Activated T-cell treated with anti-CD3 and anti-CD28 coated beads, Interleukin-2, amount 50 U/mL, for 72 hours (primary cell): ENCODE measurements at regions not wholly inside any gene's neighbourhood (a gene's known extent, or its start where the extent isn't known, plus 50 kb on each side); places are given as distances from the start of the nearest gene placed in this dataset.
"Not testable (repeated sequence)": the region's sequence is repeated elsewhere in the genome, so short reads cannot be mapped to it uniquely, and the experiment has no call there.

Experiments
- ATAC-seq, 2 donors: fragments of 150-1000 bp; cut with Tn5 transposase; replicated peaks in 1 of 2; 2 replicates each; pipeline ENCODE4 v1.10.0; 2021; ENCODE audit warnings: moderate library complexity in 2 of 2, mild to moderate bottlenecking in 1 of 2
- DNase-seq, 2 donors: peaks; one replicate each; pipeline ENCODE4 v3.0.0; 2021 to 2022; ENCODE audit warnings: mixed read lengths in 1 of 2
- H3K27ac Mint-ChIP-seq: one replicate; pipeline ENCODE4 v1.8.0; 2022; ENCODE audit warnings: mild to moderate bottlenecking, moderate library complexity, mixed read lengths
- H3K27me3 Mint-ChIP-seq: one replicate; pipeline ENCODE4 v1.8.0; 2022; ENCODE audit warnings: low read depth, mixed read lengths
- H3K36me3 Mint-ChIP-seq, 2 donors: one replicate each; pipeline ENCODE4 v1.8.0; 2022; ENCODE audit warnings: mixed read lengths in 2 of 2, mild to moderate bottlenecking in 1 of 2; ENCODE audit not compliant: insufficient read depth in 2 of 2
- H3K4me1 Mint-ChIP-seq: one replicate; pipeline ENCODE4 v1.8.0; 2022; ENCODE audit warnings: low read depth, mixed read lengths
- H3K4me3 Mint-ChIP-seq, 2 donors: one replicate each; pipeline ENCODE4 v1.8.0; 2022; ENCODE audit warnings: mild to moderate bottlenecking in 2 of 2, mixed read lengths in 2 of 2, moderate library complexity in 2 of 2
- H3K9me3 Mint-ChIP-seq, 2 donors: one replicate each; pipeline ENCODE4 v1.8.0; 2022; ENCODE audit warnings: mixed read lengths in 2 of 2

- H3K9me3 Mint-ChIP-seq, result peaks cover 6 to 8% of the 10 kb centered on the region in 2 donors
- H3K27ac Mint-ChIP-seq, result no peak overlapping the region
- DNase-seq (no peak), ATAC-seq (no peak)
- H3K4me1 Mint-ChIP-seq, result no peaks in the 10 kb centered on the region
- H3K36me3 Mint-ChIP-seq, result no peaks in the 10 kb centered on the region
- no peak overlapping the region for H3K4me3 Mint-ChIP-seq
- no peaks in the 10 kb centered on the region for H3K27me3 Mint-ChIP-seq
Measured at GRCh38 chr6:55943329-55943728, 67.9 kb upstream of the BMP5 start.

DNA sequence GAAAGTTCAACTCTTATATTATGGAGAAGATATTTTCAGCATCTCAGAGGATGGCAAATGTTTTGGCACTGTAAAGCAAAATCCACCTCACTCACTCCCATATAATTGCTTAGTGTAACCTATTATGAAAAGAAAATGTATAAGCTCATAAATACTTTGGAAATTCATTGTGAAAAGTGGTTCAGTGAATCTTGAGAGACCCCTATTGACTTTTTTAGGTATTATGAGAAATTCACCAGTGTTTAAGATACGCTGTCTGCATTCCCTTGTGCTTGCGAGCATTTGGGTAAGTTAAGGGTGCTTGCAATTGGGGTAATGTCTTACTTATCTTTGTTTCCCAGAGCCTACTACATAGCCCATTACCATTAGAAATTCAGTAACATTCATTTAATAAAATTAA, 66.3 kb upstream of the BMP5 start:
- Mint-ChIP-seq H3K36me3 (no peaks in the 10 kb centered on the region), H3K9me3 (peaks cover 4 to 8% of the 10 kb centered on the region in 2 donors), H3K27me3 (no peaks in the 10 kb centered on the region), H3K4me3 (no peak overlapping the region), H3K4me1 (no peaks in the 10 kb centered on the region), H3K27ac (no peak overlapping the region)
- DNase-seq, result no peak
- ATAC-seq, result no peak

DNA sequence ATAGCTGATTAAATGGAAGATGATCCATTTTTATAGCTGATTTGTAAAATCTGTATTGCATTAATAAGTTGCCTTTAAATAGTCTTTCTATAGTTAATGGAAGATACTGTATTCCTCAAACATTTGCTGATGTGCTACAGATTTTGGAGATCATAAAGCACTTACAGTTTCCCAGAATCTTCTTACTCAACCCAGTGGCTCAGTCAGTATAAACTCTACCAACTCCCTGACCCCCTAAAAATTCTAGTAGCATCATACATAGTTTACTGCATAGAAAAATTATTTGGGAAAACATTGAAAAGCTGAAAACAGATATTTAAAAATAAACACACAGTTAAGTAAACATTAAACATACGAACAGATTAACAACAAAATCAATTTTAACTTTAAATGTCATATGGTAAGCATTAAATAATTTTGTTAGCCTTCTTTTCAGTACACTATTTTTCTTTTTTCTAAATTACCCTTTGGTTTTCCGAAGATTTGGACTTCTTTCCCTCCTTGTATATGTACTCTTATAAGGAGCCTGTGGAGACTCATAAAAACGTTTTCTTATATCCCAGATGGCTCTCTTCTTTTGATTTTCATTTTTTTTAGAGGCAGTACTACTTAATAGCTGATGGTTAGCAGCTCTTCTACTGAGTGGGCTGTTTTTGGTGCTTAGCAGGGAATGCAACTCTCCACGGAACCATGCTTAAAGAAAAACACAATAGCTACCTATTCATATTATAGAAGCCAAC, 62.7 kb upstream of the BMP5 start:
- Mint-ChIP-seq H3K4me1 (no peaks in the 10 kb centered on the region), H3K4me3 (no peak overlapping the region), H3K9me3 (peaks cover 7 to 18% of the 10 kb centered on the region in 2 donors), H3K27me3 (no peaks in the 10 kb centered on the region), H3K27ac (no peak overlapping the region), H3K36me3 (no peaks in the 10 kb centered on the region)
- ATAC-seq (no peak), DNase-seq (no peak)

- Mint-ChIP-seq H3K27ac (no peak overlapping the region), H3K4me3 (no peak overlapping the region), H3K9me3 (peaks cover 7 to 18% of the 10 kb centered on the region in 2 donors), H3K4me1 (no peaks in the 10 kb centered on the region), H3K27me3 (no peaks in the 10 kb centered on the region), H3K36me3 (no peaks in the 10 kb centered on the region)
- ATAC-seq, result no peak
- no peak for DNase-seq
Measured at GRCh38 chr6:55937261-55937947, 62.0 kb upstream of the BMP5 start.

GRCh38 chr6:55931101-55931500, 55.7 kb upstream of the BMP5 start:
- H3K9me3 Mint-ChIP-seq, result peaks cover 10 to 12% of the 10 kb centered on the region in 2 donors
- no peaks in the 10 kb centered on the region for H3K4me1 Mint-ChIP-seq
- no peak for ATAC-seq
- no peaks in the 10 kb centered on the region for H3K27me3 Mint-ChIP-seq
- no peaks in the 10 kb centered on the region for H3K36me3 Mint-ChIP-seq
- H3K27ac Mint-ChIP-seq, result no peak overlapping the region
- no peak for DNase-seq
- no peak overlapping the region for H3K4me3 Mint-ChIP-seq

- not testable (repeated sequence) for ATAC-seq, H3K27me3 Mint-ChIP-seq, H3K4me3 Mint-ChIP-seq, H3K4me1 Mint-ChIP-seq, H3K27ac Mint-ChIP-seq, DNase-seq, H3K36me3 Mint-ChIP-seq
- H3K9me3 Mint-ChIP-seq, result peaks cover 0 to 11% of the 10 kb centered on the region in 2 donors
Measured at GRCh38 chr6:55927713-55928112, 52.3 kb upstream of the BMP5 start.

- peaks cover 0 to 2% of the 10 kb centered on the region in 2 donors for H3K36me3 Mint-ChIP-seq
- H3K27ac Mint-ChIP-seq, result no peak overlapping the region
- peaks cover 4 to 14% of the 10 kb centered on the region in 2 donors for H3K9me3 Mint-ChIP-seq
- DNase-seq (no peak), ATAC-seq (no peak)
- no peaks in the 10 kb centered on the region for H3K4me1 Mint-ChIP-seq
- H3K4me3 Mint-ChIP-seq, result no peak overlapping the region
- no peaks in the 10 kb centered on the region for H3K27me3 Mint-ChIP-seq
Measured at GRCh38 chr6:55925292-55925691, 49.9 kb upstream of the BMP5 start.
